NCI-H69 (cell line): ENCODE measurements at regions not wholly inside any gene's neighbourhood (a gene's known extent, or its start where the extent isn't known, plus 50 kb on each side); places are given as distances from the start of the nearest gene placed in this dataset.

Source experiments
- DNase-seq: peaks from one replicate; lab custom pipeline; 2025; lab: John Stamatoyannopoulos, UW

GRCh38 chrX:10083809-10084208 is 73.0 kb upstream of the CLCN4 start:
- peak; percentile 16 for DNase-seq

DNA sequence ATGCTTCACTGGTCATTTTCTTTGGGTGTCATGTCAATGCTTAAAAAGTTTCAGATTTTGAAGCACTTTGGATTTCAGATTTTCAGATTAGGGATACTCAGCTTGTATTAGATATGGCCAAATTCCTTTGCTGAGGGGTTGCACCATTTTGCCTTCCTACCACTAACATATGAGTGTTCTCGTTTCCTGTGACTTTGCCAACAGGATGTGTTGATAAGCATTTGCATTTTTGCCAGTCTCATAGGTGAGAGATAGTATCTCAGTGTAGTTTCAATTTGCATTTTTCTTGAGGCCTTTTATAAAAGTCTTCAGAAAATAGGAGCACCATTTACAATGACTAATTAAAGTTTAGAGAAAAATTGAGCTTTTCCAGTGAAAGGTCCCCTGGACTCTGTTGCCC is 71.6 kb upstream of the CLCN4 start:
- no peak for DNase-seq

DNA sequence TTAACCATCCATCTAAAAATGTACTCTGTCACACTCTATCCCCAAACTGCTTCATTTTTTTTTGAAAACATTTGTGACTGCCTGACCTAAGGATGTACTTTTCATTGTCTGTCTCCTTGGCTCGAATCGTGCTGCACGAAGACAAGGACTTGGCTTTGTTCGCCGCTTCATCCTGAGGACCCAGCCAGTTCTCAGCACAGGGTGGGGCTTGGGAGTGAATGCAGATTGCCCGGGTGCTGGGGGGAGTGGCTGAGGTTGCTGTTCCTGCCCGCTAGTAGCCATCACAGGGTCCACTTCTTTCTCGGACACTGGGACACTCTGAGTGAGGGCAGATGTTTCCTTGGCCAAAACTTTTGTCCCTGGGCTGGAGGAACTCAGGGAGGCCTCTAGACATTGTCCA is 70.1 kb upstream of the CLCN4 start:
- DNase-seq, result no peak

GRCh38 chrX:10087391-10087790 is 69.4 kb upstream of the CLCN4 start:
- DNase-seq, result no peak

DNA sequence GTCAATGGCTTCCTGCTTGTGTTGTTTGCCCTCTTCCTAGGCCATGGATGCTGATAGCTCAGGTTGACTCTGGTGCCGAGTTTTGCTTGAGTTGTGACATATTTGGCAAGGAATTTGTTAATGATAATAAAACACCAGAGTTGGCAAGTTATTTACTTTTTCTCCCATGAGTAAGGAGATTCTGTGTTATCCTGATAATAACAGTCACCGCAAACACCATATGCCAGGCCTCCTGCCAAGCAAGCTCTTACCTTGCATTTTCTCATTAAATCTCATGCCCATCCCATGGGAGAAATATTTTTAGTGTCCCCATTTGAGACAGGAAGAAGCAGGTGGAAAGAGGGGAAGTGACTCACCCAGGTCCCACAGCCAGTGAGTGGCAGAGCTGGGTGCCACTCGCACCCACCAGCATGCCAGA is 67.4 kb upstream of the CLCN4 start:
- DNase-seq, result peak; percentile 78

DNA sequence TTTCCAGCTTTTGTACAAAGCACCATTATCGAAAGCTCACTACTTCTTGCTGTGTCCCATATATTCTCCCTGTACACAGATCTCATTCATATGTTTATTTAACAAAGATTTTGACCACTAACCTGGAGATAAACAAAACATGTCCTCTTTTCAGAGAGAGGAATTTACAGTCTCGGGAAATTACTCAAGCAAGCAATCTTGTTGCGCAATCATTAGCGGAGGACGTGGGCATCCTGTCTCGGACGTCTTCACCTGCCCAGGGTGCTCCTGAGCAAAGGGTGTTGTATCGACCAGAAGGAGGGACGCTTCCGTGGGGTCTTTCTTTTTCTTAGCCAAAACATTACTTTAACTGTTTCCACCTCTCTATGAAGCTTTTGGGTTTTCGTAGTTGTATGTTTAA is 66.5 kb upstream of the CLCN4 start:
- no peak for DNase-seq

DNA sequence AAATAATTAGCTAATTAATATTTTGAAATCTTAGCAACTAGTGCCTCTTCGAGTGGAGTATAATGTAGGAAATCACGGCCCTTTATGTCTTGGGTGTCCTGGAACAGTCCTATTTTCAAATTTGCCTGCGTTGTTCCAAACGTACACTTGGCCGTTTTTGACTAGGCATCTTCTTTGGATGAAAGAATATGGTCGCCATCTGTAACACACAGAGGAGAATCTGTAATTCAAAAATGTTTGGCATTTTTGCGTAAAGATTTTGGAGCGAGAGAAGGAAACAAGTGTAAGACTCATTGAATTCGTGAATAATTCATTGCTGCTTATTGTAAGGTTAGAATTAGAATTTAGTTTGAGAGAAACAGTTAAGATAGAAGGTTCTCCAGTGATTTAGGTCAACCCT is 61.5 kb upstream of the CLCN4 start:
- DNase-seq, result no peak

- no peak for DNase-seq
These were observed 60.9 kb upstream of the CLCN4 start for GRCh38 chrX:10095698-10096432.

DNA sequence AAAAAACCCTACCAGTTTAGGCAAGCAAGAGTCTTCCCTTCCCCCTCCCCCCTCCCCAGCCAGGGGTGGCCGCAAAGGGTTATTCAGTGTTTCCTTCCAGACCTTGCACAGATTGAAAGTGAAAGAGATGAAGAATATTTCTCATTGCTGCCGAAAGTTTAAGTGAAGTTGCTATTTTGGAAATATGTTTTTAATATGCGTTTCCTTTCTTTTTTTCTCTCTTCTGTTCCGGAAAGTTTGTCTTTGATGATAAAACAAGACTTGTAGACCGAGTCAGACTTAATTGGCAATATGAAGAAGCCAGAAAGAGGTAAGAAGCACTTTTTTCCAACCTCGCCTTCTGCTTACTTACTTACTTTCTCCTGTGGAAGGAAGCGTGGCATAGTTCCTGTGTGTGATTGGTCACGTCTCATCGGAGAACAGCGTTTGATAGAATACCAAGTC is 58.5 kb upstream of the CLCN4 start:
- no peak for DNase-seq

- DNase-seq, result no peak
These were observed 57.4 kb upstream of the CLCN4 start for GRCh38 chrX:10099411-10099810.

- DNase-seq, result peak; percentile 15
These were observed 55.5 kb upstream of the CLCN4 start for GRCh38 chrX:10101269-10101668.

DNA sequence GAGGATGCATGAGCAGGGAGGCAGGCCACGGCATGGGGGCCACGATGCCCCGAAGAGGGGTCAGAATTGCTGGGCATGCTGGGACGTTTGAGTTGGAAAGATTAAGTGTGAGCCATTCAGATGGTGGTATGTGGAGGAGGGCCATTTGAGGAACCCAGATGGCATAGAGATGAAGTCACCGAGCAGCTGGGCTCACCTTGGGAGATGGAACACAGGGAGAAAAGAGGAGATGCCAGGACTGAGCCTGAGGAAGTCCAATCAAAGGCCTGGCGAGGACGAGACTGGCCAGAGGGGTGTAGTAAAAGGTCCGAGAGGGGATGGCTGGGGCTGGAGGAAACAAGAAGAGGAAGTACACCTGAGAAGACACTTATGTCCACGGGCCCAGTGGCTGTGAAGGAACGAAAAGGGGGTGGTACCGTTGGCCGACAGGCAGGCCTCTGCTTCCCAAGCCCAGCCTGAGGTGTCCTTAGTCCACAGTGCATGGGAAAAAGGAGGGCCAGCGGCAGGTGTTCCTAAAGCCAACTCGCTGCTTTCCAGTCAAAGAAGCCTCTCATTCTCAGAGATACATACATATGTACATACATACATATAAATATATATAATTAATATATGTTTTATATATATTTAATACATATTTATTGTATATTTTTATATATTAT is 54.6 kb upstream of the CLCN4 start:
- no peak for DNase-seq

DNA sequence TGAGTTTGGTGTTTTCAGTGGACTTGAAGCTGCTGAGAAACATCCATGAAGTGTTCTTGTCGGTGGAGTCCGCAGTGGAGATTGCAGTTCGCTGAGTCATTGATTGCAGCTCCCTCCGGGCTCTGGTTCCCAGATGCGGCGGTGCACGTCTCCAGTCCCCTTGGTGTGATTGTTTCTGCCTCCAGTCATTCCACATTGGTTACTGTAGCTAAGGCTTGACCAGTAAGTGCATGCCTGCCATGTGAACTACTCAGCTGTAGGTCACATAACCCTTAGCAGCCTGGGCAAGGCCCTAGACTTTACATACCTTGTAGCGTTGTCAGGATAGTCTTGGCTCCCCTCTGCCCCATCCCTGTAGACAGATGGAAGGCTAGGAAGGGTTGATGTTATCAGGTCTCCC is 53.8 kb upstream of the CLCN4 start:
- DNase-seq, result no peak

- no peak for DNase-seq
These were observed 51.7 kb upstream of the CLCN4 start for GRCh38 chrX:10104958-10105658.

GRCh38 chrX:10106806-10107205 is 50.0 kb upstream of the CLCN4 start:
- DNase-seq, result peak; percentile 89
